ENCODE measurements at regions not wholly inside any gene's neighbourhood (a gene's known extent, or its start where the extent isn't known, plus 50 kb on each side); places are given as distances from the start of the nearest gene placed in this dataset.

GRCh38 chr6:164807125-164807524 lies 502.3 kb downstream of the C6orf118 start:
- H3K4me3 ChIP-seq (ENCODE audit: low read length): no peak overlapping the region
- no peak overlapping the region for H3K4me2 ChIP-seq (ENCODE audit: low read depth, low read length)
- H3K36me3 ChIP-seq (replicated peaks; ENCODE audit: insufficient read depth, low read length): no peaks in the 10 kb centered on the region
- H4K20me1 ChIP-seq (ENCODE audit: insufficient read depth, low read length): no peaks in the 10 kb centered on the region
- TF ChIP-seq CTCF (IDR thresholded peaks at IDR 0.05; ENCODE audit: low read length): no peak
- no peak for TF ChIP-seq EZH2phosphoT487 (IDR thresholded peaks at IDR 0.05; ENCODE audit: low read length)
- TF ChIP-seq EZH2 (optimal IDR thresholded peaks at IDR 0.05; ENCODE audit: low read depth, low read length): no peak
- no peaks in the 10 kb centered on the region for H3K9me2 ChIP-seq (replicated peaks; ENCODE audit: insufficient read depth, low read length)
- H3K4me1 ChIP-seq (ENCODE audit: low read length): no peaks in the 10 kb centered on the region
- no peaks in the 10 kb centered on the region for H3K9me3 ChIP-seq (replicated peaks; ENCODE audit: insufficient read depth, low read length)
- H2AFZ ChIP-seq (ENCODE audit: low read length): no peak overlapping the region
- H3F3A ChIP-seq (ENCODE audit: insufficient read depth, low read length): no peaks in the 10 kb centered on the region
- H3K27ac ChIP-seq (ENCODE audit: low read length): no peak overlapping the region
- no peak for DNase-seq
- H3K79me2 ChIP-seq (ENCODE audit: low read length): no peaks in the 10 kb centered on the region
- no peak overlapping the region for H3K9ac ChIP-seq (ENCODE audit: low read length)
- no peaks in the 10 kb centered on the region for H3K27me3 ChIP-seq (replicated peaks; ENCODE audit: insufficient read depth, low read length)

DNA sequence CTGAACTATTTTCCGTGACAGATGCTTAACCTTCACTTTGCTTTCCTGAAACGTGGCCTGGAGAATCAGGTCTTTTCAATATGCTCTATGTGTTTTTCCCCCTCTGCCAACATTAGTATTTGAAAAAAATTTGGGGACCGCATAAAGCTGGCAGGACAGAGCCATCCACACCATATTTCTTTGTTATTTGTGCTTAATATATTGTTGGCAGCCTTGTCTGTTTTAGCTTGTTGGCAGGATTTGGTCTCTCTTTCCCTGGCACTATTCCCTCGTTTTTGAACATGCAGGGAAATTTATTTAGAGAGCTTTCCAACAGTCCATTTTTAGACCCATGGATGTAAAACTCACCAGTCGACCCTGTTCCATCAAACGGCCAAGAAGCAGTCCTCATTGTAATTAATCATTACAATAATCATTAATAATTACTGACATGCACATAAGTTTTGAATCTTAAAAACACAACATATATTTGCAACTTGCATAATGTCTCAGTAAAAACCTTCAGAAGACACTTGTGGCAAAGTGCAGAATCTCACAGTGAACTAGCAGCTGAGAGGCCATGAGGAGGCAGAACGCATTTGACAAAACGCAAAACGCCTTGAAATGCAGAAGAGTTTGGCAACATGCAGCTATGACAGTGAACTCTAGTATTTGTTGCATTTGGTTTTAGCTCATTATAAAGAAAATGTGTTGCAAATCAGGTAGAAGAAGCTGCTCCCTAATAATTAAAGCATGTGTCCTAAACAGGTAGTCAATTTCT lies 514.2 kb downstream of the C6orf118 start:
- Histone ChIP-seq H3K27ac (ENCODE audit: low read length) (no peak overlapping the region), H3K36me3 (replicated peaks; ENCODE audit: insufficient read depth, low read length) (no peaks in the 10 kb centered on the region), H3K79me2 (ENCODE audit: low read length) (no peaks in the 10 kb centered on the region), H3K4me3 (ENCODE audit: low read length) (no peak overlapping the region), H3K9me2 (replicated peaks; ENCODE audit: insufficient read depth, low read length) (no peaks in the 10 kb centered on the region), H3K9ac (ENCODE audit: low read length) (no peak overlapping the region), H3K4me1 (ENCODE audit: low read length) (no peaks in the 10 kb centered on the region), H3K4me2 (ENCODE audit: low read depth, low read length) (no peak overlapping the region), H3K9me3 (replicated peaks; ENCODE audit: insufficient read depth, low read length) (no peaks in the 10 kb centered on the region), H3K27me3 (replicated peaks; ENCODE audit: insufficient read depth, low read length) (no peaks in the 10 kb centered on the region), H4K20me1 (ENCODE audit: insufficient read depth, low read length) (no peaks in the 10 kb centered on the region), H2AFZ (ENCODE audit: low read length) (no peak overlapping the region), H3F3A (ENCODE audit: insufficient read depth, low read length) (no peaks in the 10 kb centered on the region)
- no peak for DNase-seq
- TF ChIP-seq EZH2 (optimal IDR thresholded peaks at IDR 0.05; ENCODE audit: low read depth, low read length): no peak
- no peak for TF ChIP-seq EZH2phosphoT487 (IDR thresholded peaks at IDR 0.05; ENCODE audit: low read length)
- no peak for TF ChIP-seq CTCF (IDR thresholded peaks at IDR 0.05; ENCODE audit: low read length)

- Histone ChIP-seq H3K4me1 (ENCODE audit: low read length) (no peaks in the 10 kb centered on the region), H3K79me2 (ENCODE audit: low read length) (no peaks in the 10 kb centered on the region), H3K36me3 (replicated peaks; ENCODE audit: insufficient read depth, low read length) (no peaks in the 10 kb centered on the region), H3K27ac (ENCODE audit: low read length) (no peak overlapping the region), H3K27me3 (replicated peaks; ENCODE audit: insufficient read depth, low read length) (no peaks in the 10 kb centered on the region), H3K9me3 (replicated peaks; ENCODE audit: insufficient read depth, low read length) (no peaks in the 10 kb centered on the region), H3K4me2 (ENCODE audit: low read depth, low read length) (no peak overlapping the region), H2AFZ (ENCODE audit: low read length) (no peak overlapping the region), H3K9ac (ENCODE audit: low read length) (no peak overlapping the region), H4K20me1 (ENCODE audit: insufficient read depth, low read length) (no peaks in the 10 kb centered on the region), H3K9me2 (replicated peaks; ENCODE audit: insufficient read depth, low read length) (no peaks in the 10 kb centered on the region), H3F3A (ENCODE audit: insufficient read depth, low read length) (no peaks in the 10 kb centered on the region), H3K4me3 (ENCODE audit: low read length) (no peak overlapping the region)
- no peak for DNase-seq
- TF ChIP-seq CTCF (IDR thresholded peaks at IDR 0.05; ENCODE audit: low read length) (no peak), EZH2phosphoT487 (IDR thresholded peaks at IDR 0.05; ENCODE audit: low read length) (no peak), EZH2 (optimal IDR thresholded peaks at IDR 0.05; ENCODE audit: low read depth, low read length) (no peak)
These were observed 516.7 kb downstream of the C6orf118 start for GRCh38 chr6:164792666-164793065.

Data from MM.1S (cell line).